ENCODE measurements at regions not wholly inside any gene's neighbourhood (a gene's known extent, or its start where the extent isn't known, plus 50 kb on each side); places are given as distances from the start of the nearest gene placed in this dataset.

DNA sequence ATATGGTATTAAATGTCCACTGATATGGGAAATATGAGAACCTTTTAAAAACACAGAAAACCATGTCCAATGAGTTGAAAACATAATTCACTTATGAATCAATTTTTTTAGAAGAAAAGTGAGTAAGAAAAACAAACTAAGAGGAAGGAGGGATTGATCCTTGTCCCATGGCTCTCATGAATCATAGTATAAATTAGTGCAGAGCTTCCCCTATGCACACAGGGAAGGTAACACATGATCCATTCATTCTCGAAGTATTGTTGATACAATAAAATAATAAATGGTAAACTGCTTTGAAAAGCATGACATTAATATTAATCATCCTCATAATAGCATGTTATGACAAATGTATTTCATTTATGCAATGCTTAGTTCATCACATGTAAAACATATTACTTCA is 872.0 kb upstream of the CNTNAP5 start:
- Histone ChIP-seq H3K9ac (no peak overlapping the region), H4K20me1 (no peaks in the 10 kb centered on the region), H3K4me1 (no peaks in the 10 kb centered on the region), H3K27me3 (no peaks in the 10 kb centered on the region), H3K4me2 (no peak overlapping the region), H3K4me3 (no peak overlapping the region), H3K36me3 (no peaks in the 10 kb centered on the region), H3K27ac (no peak overlapping the region), H3K9me3 (replicated peaks in 1 of 11) (no peaks in the 10 kb centered on the region)
- TF ChIP-seq Cebpa-rat (IDR thresholded peaks at IDR 0.05): no peak

DNA sequence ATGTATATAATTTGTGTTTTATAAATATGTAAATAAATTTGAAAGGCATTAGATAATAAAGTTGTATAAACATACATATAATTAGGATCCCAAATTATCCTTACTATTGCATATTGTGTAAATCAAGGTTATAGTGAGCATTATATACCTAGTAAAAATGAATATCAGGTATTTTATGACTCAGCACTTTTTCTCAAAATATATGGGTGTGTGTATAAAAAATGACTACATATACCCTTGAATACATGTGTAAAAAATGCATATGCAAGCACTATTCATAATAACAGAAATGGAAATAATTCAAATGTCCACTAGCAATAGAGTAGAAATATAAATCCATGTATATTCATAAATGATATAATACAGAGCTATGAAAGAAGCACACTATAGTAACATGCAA is 870.9 kb upstream of the CNTNAP5 start:
- no peak overlapping the region for H3K27ac ChIP-seq
- H3K4me1 ChIP-seq: no peaks in the 10 kb centered on the region
- no peak for TF ChIP-seq Cebpa-rat (IDR thresholded peaks at IDR 0.05)

DNA sequence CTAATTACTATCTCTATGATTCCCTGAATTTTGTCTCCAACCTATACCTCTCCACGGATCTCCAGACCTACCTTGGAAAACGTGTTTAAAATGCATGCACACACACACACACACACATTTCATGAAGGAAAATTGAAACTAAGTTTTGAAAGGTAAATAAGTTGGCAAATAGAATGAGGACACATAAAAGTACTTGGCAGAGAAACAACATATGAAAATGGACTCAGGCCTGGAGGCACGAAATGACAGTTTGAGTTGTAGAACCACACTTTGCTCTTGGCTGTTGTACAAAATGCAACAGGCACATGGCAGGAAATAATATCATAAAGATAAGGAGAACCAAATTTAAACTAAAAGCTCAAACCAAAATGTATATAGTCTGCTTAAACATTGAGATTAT is 868.1 kb upstream of the CNTNAP5 start:
- H4K20me1 ChIP-seq: no peaks in the 10 kb centered on the region
- H3K9me3 ChIP-seq (replicated peaks in 1 of 11): no peaks in the 10 kb centered on the region
- no peak overlapping the region for H3K4me2 ChIP-seq
- H3K27ac ChIP-seq: no peak overlapping the region
- H3K4me1 ChIP-seq: no peaks in the 10 kb centered on the region
- no peaks in the 10 kb centered on the region for H3K27me3 ChIP-seq
- H3K4me3 ChIP-seq: no peak overlapping the region
- TF ChIP-seq Cebpa-rat (IDR thresholded peaks at IDR 0.05): no peak
- no peak overlapping the region for H3K9ac ChIP-seq
- H3K36me3 ChIP-seq: no peaks in the 10 kb centered on the region

More for the DNA sequence above, 870.9 kb upstream of the CNTNAP5 start:
- no peak overlapping the region for H3K9ac ChIP-seq
- H4K20me1 ChIP-seq: no peaks in the 10 kb centered on the region
- no peak overlapping the region for H3K4me2 ChIP-seq
- no peaks in the 10 kb centered on the region for H3K36me3 ChIP-seq
- H3K4me3 ChIP-seq: no peak overlapping the region
- no peaks in the 10 kb centered on the region for H3K9me3 ChIP-seq (replicated peaks in 1 of 11)
- H3K27me3 ChIP-seq: no peaks in the 10 kb centered on the region

DNA sequence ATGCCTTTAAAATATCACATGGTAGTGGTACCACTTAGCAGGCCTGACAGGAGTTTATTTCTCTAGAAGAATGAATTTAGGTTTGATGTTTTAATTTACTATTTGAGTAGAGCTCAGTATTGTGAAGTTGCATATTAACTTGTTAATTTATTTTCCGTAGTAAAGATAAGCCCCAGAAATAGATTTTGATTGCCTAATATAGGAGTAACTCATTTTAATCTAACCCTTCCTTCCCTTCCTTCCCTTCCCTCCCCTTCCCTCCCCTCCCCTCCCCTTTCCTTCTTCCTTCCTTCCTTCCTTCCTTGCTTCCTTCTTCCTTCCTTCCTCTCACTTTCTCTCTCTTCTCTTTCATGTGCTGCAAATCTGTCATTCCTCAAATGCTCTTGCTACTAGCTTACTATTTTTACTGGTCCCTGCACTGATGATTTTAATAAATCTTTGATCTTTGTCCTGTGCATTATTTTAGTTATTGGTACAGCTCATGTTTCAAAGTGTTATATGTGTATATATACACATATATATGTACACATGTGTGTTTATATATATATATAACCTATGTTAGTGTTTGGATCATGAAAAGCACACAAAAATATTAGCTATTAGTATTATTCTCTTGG is 862.6 kb upstream of the CNTNAP5 start:
- no peaks in the 10 kb centered on the region for H3K36me3 ChIP-seq
- no peak overlapping the region for H3K4me3 ChIP-seq
- H3K27me3 ChIP-seq: no peaks in the 10 kb centered on the region
- no peaks in the 10 kb centered on the region for H3K9me3 ChIP-seq (replicated peaks in 1 of 11)
- H3K27ac ChIP-seq: no peak overlapping the region
- no peak overlapping the region for H3K9ac ChIP-seq
- no peak overlapping the region for H3K4me2 ChIP-seq
- no peak for TF ChIP-seq Cebpa-rat (IDR thresholded peaks at IDR 0.05)
- H4K20me1 ChIP-seq: no peaks in the 10 kb centered on the region
- peaks cover 0 to 8% (median 0%) of the 10 kb centered on the region in 10 experiments; a peak in 1 of 20 replicates for H3K4me1 ChIP-seq

DNA sequence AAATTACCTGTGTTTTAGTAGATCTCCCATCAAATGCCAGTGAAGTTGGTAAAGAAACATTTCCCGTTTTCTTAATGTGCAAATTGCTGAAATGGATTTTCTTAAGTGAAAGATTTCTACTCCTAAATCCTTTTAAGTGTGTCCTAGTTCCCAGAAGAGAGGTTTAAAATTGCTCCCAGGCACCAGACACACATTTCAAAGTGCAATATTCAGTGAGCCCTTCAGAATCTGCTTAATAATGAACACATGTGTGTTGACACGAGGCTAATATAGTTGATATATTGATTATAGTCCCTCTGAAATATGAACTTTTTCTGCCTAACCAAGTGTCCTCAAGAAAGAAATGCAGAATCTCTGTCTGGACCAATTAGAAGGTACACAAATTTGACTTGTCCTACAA is 861.7 kb upstream of the CNTNAP5 start:
- no peaks in the 10 kb centered on the region for H3K36me3 ChIP-seq
- TF ChIP-seq Cebpa-rat (IDR thresholded peaks at IDR 0.05): no peak
- H3K9ac ChIP-seq: no peak overlapping the region
- no peaks in the 10 kb centered on the region for H4K20me1 ChIP-seq
- no peak overlapping the region for H3K4me3 ChIP-seq
- no peak overlapping the region for H3K27ac ChIP-seq
- H3K9me3 ChIP-seq (replicated peaks in 1 of 11): peaks cover 0 to 5% (median 0%) of the 10 kb centered on the region in 11 experiments; a peak in 3 of 22 replicates
- H3K4me2 ChIP-seq: no peak overlapping the region
- no peaks in the 10 kb centered on the region for H3K27me3 ChIP-seq
- H3K4me1 ChIP-seq: peaks cover 0 to 8% (median 0%) of the 10 kb centered on the region in 10 experiments; a peak in 1 of 20 replicates

DNA sequence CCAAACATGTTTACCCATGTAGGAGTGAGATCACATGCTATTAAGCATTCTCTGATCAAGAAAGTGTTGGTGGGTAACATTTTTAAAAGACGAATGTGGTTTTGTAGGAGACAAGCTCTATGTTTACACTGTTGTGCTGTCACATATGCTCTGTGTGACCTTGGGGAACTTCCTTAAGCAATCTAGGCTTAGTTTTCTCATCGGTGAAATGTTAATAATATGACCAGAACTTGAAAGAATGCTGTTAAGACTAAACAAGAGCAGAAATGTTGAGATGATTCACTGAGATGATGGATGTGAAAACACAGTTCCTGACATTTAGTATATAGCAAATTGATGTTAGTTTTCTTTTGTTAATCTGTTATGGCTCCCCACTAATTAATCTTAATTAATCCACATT is 860.9 kb upstream of the CNTNAP5 start:
- Histone ChIP-seq H4K20me1 (no peaks in the 10 kb centered on the region), H3K9me3 (replicated peaks in 1 of 11) (peaks cover 0 to 8% (median 0%) of the 10 kb centered on the region in 11 experiments; a peak in 3 of 22 replicates), H3K27me3 (no peaks in the 10 kb centered on the region), H3K9ac (no peak overlapping the region), H3K4me3 (no peak overlapping the region), H3K4me2 (no peak overlapping the region), H3K27ac (no peak overlapping the region), H3K4me1 (peaks cover 0 to 8% (median 0%) of the 10 kb centered on the region in 10 experiments; a peak in 1 of 20 replicates), H3K36me3 (no peaks in the 10 kb centered on the region)
- no peak for TF ChIP-seq Cebpa-rat (IDR thresholded peaks at IDR 0.05)

DNA sequence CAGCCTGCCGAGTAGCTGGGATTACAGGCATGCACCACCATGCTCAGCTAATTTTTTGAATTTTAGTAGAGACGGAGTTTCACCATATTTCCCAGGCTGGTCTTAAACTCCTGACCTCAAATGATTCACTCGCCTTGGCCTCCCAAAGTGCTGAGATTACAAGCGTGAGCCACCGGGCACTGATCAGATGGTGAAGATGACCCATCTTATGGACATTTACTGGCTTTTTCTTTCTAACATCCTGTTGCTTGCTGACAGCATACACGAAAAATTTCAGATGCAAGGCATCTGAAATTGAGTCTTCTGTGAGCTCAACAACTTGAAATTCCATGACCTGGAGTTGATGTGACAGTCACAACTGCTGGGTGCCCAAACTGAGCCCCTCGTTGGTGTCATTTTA is 859.5 kb upstream of the CNTNAP5 start:
- Histone ChIP-seq H3K27me3 (no peaks in the 10 kb centered on the region), H3K4me1 (peaks cover 0 to 8% (median 0%) of the 10 kb centered on the region in 10 experiments; a peak in 1 of 20 replicates), H3K4me3 (no peak overlapping the region), H3K36me3 (no peaks in the 10 kb centered on the region), H3K4me2 (no peak overlapping the region), H3K9ac (no peak overlapping the region), H3K27ac (no peak overlapping the region), H4K20me1 (no peaks in the 10 kb centered on the region), H3K9me3 (replicated peaks in 1 of 11) (peaks cover 0 to 8% (median 0%) of the 10 kb centered on the region in 11 experiments; a peak in 3 of 22 replicates)
- TF ChIP-seq Cebpa-rat (IDR thresholded peaks at IDR 0.05): no peak

DNA sequence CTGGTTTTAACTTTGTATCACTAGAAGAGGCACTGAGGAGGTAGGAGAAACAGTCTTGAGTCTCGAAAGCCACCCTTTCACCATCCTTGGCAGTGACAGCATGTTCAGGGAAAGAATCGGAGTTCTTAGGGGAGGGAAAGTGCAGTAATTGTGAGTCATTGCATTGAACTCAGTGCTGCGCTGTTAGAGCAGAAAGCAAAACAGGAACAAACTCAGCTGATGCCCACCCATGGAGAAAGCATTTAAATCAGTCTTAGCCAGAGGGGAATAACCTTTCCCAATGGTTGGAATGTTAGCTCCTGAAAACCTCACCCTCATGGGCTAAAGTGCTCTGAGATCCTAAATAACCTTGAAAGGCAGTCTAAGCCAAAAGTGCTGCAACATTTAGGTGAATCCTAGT is 845.6 kb upstream of the CNTNAP5 start:
- H3K9me3 ChIP-seq (replicated peaks in 1 of 11): no peaks in the 10 kb centered on the region
- no peak overlapping the region for H3K9ac ChIP-seq
- no peak overlapping the region for H3K4me3 ChIP-seq
- no peaks in the 10 kb centered on the region for H4K20me1 ChIP-seq
- H3K36me3 ChIP-seq: no peaks in the 10 kb centered on the region
- no peaks in the 10 kb centered on the region for H3K27me3 ChIP-seq
- no peaks in the 10 kb centered on the region for H3K4me1 ChIP-seq
- no peak overlapping the region for H3K4me2 ChIP-seq
- no peak for TF ChIP-seq Cebpa-rat (IDR thresholded peaks at IDR 0.05)
- no peak overlapping the region for H3K27ac ChIP-seq

DNA sequence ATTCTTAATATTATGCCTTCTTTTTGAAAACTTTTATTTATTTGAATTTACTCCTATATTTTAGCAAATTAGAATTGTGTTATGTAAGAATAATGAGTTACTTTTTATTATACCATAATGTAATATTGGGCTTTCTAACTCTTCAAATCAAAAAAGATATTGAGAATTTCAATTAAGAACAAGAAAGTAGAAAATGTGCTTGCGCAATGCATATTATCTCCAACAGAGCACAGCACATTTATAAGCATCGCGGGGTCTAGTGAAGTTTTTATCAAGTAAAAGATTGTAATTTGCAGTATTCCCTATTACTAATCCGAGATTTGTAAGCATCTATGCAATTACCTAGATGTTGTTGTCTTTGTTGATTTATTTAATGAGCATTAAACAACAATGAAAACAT is 829.1 kb upstream of the CNTNAP5 start:
- H3K4me3 ChIP-seq: no peak overlapping the region
- H3K4me1 ChIP-seq: no peaks in the 10 kb centered on the region

DNA sequence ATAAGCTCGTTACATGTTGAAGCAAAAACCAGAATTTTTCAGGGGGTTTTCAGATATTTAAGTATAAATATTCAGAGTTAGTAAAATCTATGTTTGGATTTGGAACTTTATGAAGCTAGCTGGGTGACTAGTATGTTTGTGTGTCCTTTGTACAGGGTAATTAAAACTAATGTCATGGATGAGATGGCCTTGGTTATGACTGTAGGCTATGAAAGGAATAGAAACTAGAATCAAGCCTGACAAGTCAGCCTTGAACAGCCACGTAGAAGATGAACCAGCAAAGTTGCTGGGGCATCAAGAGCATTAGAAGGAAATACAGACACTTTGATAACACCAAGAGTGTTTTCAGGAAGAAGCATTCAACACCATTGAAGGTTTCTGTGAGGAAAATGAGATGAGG is 825.1 kb upstream of the CNTNAP5 start:
- no peaks in the 10 kb centered on the region for H3K36me3 ChIP-seq
- H3K9me3 ChIP-seq (replicated peaks in 1 of 11): no peaks in the 10 kb centered on the region
- H3K4me2 ChIP-seq: no peak overlapping the region

More for the DNA sequence above, 829.1 kb upstream of the CNTNAP5 start:
- H3K27me3 ChIP-seq: no peaks in the 10 kb centered on the region
- H3K36me3 ChIP-seq: no peaks in the 10 kb centered on the region
- no peak overlapping the region for H3K27ac ChIP-seq
- H3K9ac ChIP-seq: no peak overlapping the region
- no peaks in the 10 kb centered on the region for H3K9me3 ChIP-seq (replicated peaks in 1 of 11)
- no peaks in the 10 kb centered on the region for H4K20me1 ChIP-seq
- H3K4me2 ChIP-seq: no peak overlapping the region
- TF ChIP-seq Cebpa-rat (IDR thresholded peaks at IDR 0.05): no peak; a peak in 1 of 22 replicates

More for the DNA sequence above, 825.1 kb upstream of the CNTNAP5 start:
- Histone ChIP-seq H3K4me1 (no peaks in the 10 kb centered on the region), H3K4me3 (no peak overlapping the region), H4K20me1 (no peaks in the 10 kb centered on the region), H3K27me3 (no peaks in the 10 kb centered on the region), H3K9ac (no peak overlapping the region), H3K27ac (no peak overlapping the region)
- no peak for TF ChIP-seq Cebpa-rat (IDR thresholded peaks at IDR 0.05)

Measured in BLaER1 treated with 17β-estradiol and CSF1 and Interleukin-3, amounts not matched to agents 10 nM and 100 nM (cell line).